K562 (cell line): ENCODE measurements at regions not wholly inside any gene's neighbourhood (a gene's known extent, or its start where the extent isn't known, plus 50 kb on each side); places are given as distances from the start of the nearest gene placed in this dataset.

ENCODE experiments used
- ATAC-seq: fragments of 200-7000 bp; cut with Tn5 transposase; 3 replicates; pipeline ENCODE4 v1.9.1; 2020; ENCODE audit warnings: moderate library complexity
- BruUV-seq: library from RNA; stranded (reverse); fragments of 400-500 nt; replicated peaks from 2 replicates; lab custom pipeline; 2021; lab: Mats Ljungman, UMichigan
- CTCF ChIA-PET: fragments of 300-600 bp; formaldehyde crosslinking; extraction: SDS; loops from one replicate; lab custom pipeline; 2021; ENCODE audit warnings: low intra/inter-chr PET ratio; lab: Yijun Ruan, JAX
- POLR2A ChIA-PET: fragments of 300-600, 350-650 bp; sonication (Branson Sonifier 250); formaldehyde crosslinking; extraction: SDS; loops from one replicate; lab custom pipeline; 2021; ENCODE audit warnings: antibody characterized with exemption, inconsistent platforms; lab: Yijun Ruan, JAX
- DNase-seq, 4 experiments: peaks; one replicate each; pipeline versions ENCODE4 v3.0.0 to v3.0.0-alpha.2; 2011 to 2018; ENCODE audit warnings: low spot score in 3 of 4, mixed read lengths in 3 of 4; ENCODE audit errors: extremely low read depth in 1 of 4
- FAIRE-seq: peaks from 2 replicates; lab custom pipeline; 2011; peaks lifted over from hg19 to GRCh38; lab: Jason Lieb, UNC
- H2AFZ ChIP-seq: 2 replicates; pipeline ENCODE4 v1.6.0; 2011; ENCODE audit warnings: low read depth, low read length, control low read depth, inconsistent platforms
- H3K27ac ChIP-seq: fragments of 200-600 bp; 3 replicates; pipeline ENCODE4 v1.8.0; 2011; ENCODE audit warnings: low read depth, mild to moderate bottlenecking, control low read depth, inconsistent platforms, low read length, moderate library complexity, mixed read lengths; ENCODE audit errors: extremely low read depth
- H3K27me3 ChIP-seq, 2 experiments: fragments of 300-600 bp in 1 of 2; 2 replicates in 1 of 2; 3 replicates in 1 of 2; pipeline versions ENCODE4 v1.6.0 to v1.8.0; 2011; ENCODE audit warnings: inconsistent platforms in 2 of 2, low read length in 2 of 2, mild to moderate bottlenecking in 1 of 2, mixed read lengths in 1 of 2, moderate library complexity in 1 of 2; ENCODE audit not compliant: control insufficient read depth in 2 of 2, insufficient read depth in 2 of 2
- H3K36me3 ChIP-seq: fragments of 300-600 bp; 3 replicates; pipeline ENCODE4 v1.8.0; 2011; ENCODE audit warnings: mild to moderate bottlenecking, low read length, inconsistent platforms; ENCODE audit not compliant: control insufficient read depth, insufficient read depth
- H3K4me1 ChIP-seq, 2 experiments: fragments of 200-600 bp in 1 of 2; replicated peaks in 1 of 2; 2 replicates in 1 of 2; 3 replicates in 1 of 2; pipeline versions ENCODE4 v1.5.1 to v1.8.0; 2011; ENCODE audit warnings: inconsistent platforms in 2 of 2, low read length in 2 of 2, mild to moderate bottlenecking in 1 of 2, mixed read lengths in 1 of 2, moderate library complexity in 1 of 2; ENCODE audit not compliant: control insufficient read depth in 2 of 2, insufficient read depth in 2 of 2
- H3K4me2 ChIP-seq: 2 replicates; pipeline ENCODE4 v1.6.1; 2011; ENCODE audit warnings: low read length, control low read depth, inconsistent platforms, mixed read lengths; ENCODE audit not compliant: insufficient read depth
- H3K4me3 ChIP-seq: fragments of 200-600 bp; sonication (generic), shearing (Covaris generic); 2 replicates; pipeline ENCODE4 v1.5.1; 2016; ENCODE audit warnings: control low read depth, inconsistent platforms
- H3K79me2 ChIP-seq: fragments of 200-600 bp; 3 replicates; pipeline ENCODE4 v1.8.0; 2011; ENCODE audit warnings: low read length, inconsistent platforms; ENCODE audit not compliant: control insufficient read depth, insufficient read depth
- H3K9ac ChIP-seq, 2 experiments: 2 replicates each; pipeline versions ENCODE4 v1.6.0 to v1.6.1; 2011; ENCODE audit warnings: low read depth in 2 of 2, low read length in 2 of 2, control low read depth in 1 of 2, inconsistent platforms in 1 of 2, mild to moderate bottlenecking in 1 of 2, mixed read lengths in 1 of 2; ENCODE audit not compliant: insufficient read depth in 1 of 2
- H3K9me1 ChIP-seq: one replicate; pipeline ENCODE4 v1.6.0; 2011; ENCODE audit warnings: inconsistent platforms, mild to moderate bottlenecking, low read length, moderate library complexity; ENCODE audit not compliant: control insufficient read depth, insufficient read depth
- H3K9me3 ChIP-seq: replicated peaks from 2 replicates; pipeline ENCODE4 v1.5.1; 2011; ENCODE audit warnings: low read depth, low read length, inconsistent platforms; ENCODE audit not compliant: control insufficient read depth, insufficient read depth
- H4K20me1 ChIP-seq: replicated peaks from 2 replicates; pipeline ENCODE4 v1.6.1; 2011; ENCODE audit warnings: low read length, inconsistent platforms, mixed read lengths; ENCODE audit not compliant: control insufficient read depth, insufficient read depth
- CBFA2T3 ChIP-seq: fragments of 450-650 bp; IDR thresholded peaks from 2 replicates; pipeline ENCODE4 v1.6.1; 2017
- ESRRA ChIP-seq: fragments of 450-650 bp; IDR thresholded peaks from 2 replicates; pipeline ENCODE4 v1.6.1; 2014; ENCODE audit warnings: low read depth, mild to moderate bottlenecking, moderate library complexity, borderline replicate concordance
- GABPA ChIP-seq: fragments of 200-800 bp; sonication (Bioruptor generic); conservative IDR thresholded peaks from 2 replicates; pipeline ENCODE4 v1.6.1; 2016; ENCODE audit warnings: low read depth, missing genetic modification characterization, missing compliant biosample characterization
- MEF2A ChIP-seq: IDR thresholded peaks from 2 replicates; pipeline ENCODE4 v1.6.1; 2011; ENCODE audit warnings: low read depth, mild to moderate bottlenecking, low read length, moderate library complexity; ENCODE audit not compliant: control insufficient read depth
- NFE2 ChIP-seq: IDR thresholded peaks from 2 replicates; pipeline ENCODE4 v1.6.1; 2014; ENCODE audit warnings: antibody characterized with exemption, low read depth
- SIRT6 ChIP-seq: IDR thresholded peaks from one replicate; pipeline ENCODE4 v1.6.1; 2012; ENCODE audit warnings: low read depth, mild to moderate bottlenecking, control low read depth, inconsistent platforms, low read length, moderate library complexity
- SMAD3 ChIP-seq: fragments of 450-650 bp; formaldehyde crosslinking; conservative IDR thresholded peaks from 2 replicates; pipeline ENCODE4 v1.4.0; 2020; ENCODE audit warnings: mild to moderate bottlenecking
- TCF7 ChIP-seq: sonication (generic); IDR thresholded peaks from 2 replicates; pipeline ENCODE4 v1.6.1; 2016; ENCODE audit warnings: antibody characterized with exemption, borderline replicate concordance
- TEAD2 ChIP-seq: fragments of 450-650 bp; IDR thresholded peaks from 2 replicates; pipeline ENCODE4 v1.6.1; 2016; ENCODE audit warnings: missing genetic modification characterization, control low read depth, missing compliant biosample characterization
- ZNF717 ChIP-seq: fragments of 250-450 bp; sonication (Bioruptor Pico); IDR thresholded peaks from 2 replicates; pipeline ENCODE4 v1.5.0; 2021
- WGBS: fragments of 100-300 bp; shearing (Covaris generic); methylation state at CpG from one replicate; pipeline ENCODE4 v1.1.6; 2016; ENCODE audit warnings: low coverage, mixed read lengths; ENCODE audit not compliant: insufficient coverage; ENCODE audit errors: missing lambda C conversion rate; 5-methylcytosine and 5-hydroxymethylcytosine counted together
- in situ Hi-C: fragments of 300-500 bp; cut with MboI; formaldehyde crosslinking; loops from 4 replicates; pipeline ENCODE4 v1.15.0; 2018; ENCODE audit warnings: inconsistent platforms, mixed read lengths
- intact Hi-C: fragments of 100-400 bp; cut with micrococcal nuclease; formaldehyde crosslinking; loops from 2 replicates; pipeline ENCODE4 v1.14.2; 2022
- TF ChIP-seq, protein P1 (sequence below): sonication (generic); formaldehyde crosslinking; IDR thresholded peaks from 2 replicates; pipeline ENCODE4 v1.8.1; 2023; ENCODE audit warnings: mild to moderate bottlenecking, missing genetic modification reagents
- TF ChIP-seq, protein P2 (sequence below): fragments of 250-450 bp; sonication (Bioruptor Pico); IDR thresholded peaks from 2 replicates; pipeline ENCODE4 v1.9.0; 2021; ENCODE audit warnings: mild to moderate bottlenecking, inconsistent platforms
- TF ChIP-seq, protein P3 (sequence below): IDR thresholded peaks from 3 replicates; pipeline ENCODE4 v1.6.1; 2011; ENCODE audit warnings: borderline replicate concordance, mild to moderate bottlenecking; ENCODE audit not compliant: insufficient read length, insufficient read depth
- TF ChIP-seq, protein P4 (sequence below): fragments of 250-450 bp; sonication (Bioruptor Pico); IDR thresholded peaks from 2 replicates; pipeline ENCODE4 v1.5.0; 2021; ENCODE audit warnings: mild to moderate bottlenecking, borderline replicate concordance

DNA sequence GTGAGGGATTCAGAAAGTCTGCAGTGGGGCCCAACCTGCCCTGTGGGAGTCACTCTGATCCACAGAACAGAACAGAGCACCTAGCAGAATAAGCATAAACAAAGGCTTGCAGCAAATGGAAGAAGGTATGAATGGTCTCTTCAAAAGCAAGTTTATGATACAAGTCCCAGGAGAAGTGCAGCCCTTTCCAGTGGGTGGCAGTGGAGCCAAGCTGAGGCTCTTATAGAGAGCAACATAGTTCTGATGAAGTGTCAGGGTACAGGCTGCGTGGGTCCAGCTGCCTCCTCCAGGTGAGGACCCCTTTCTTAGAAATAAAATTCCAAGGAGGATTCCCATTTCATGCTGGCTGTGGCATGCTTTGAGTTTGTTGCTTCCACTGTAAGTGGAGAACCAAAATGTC, 88.8 kb upstream of the PAK3 start:
- no peaks in the 10 kb centered on the region for H3K9me1 ChIP-seq
- ChIA-PET CTCF (no interaction called here), POLR2A (no interaction called here)
- no peak overlapping the region for H3K27ac ChIP-seq
- no TSS peak for BruUV-seq
- no peak for ATAC-seq
- no peaks in the 10 kb centered on the region for H3K36me3 ChIP-seq
- no peaks in the 10 kb centered on the region for H3K27me3 ChIP-seq
- in situ Hi-C loops (no loop called here), intact Hi-C loops (no loop called here)
- no peak for DNase-seq
- H3K9me3 ChIP-seq: no peaks in the 10 kb centered on the region
- no peak for FAIRE-seq
- H4K20me1 ChIP-seq: no peaks in the 10 kb centered on the region
- no peaks in the 10 kb centered on the region for H3K4me1 ChIP-seq
- no peak overlapping the region for H2AFZ ChIP-seq
- H3K9ac ChIP-seq: no peak overlapping the region
- H3K79me2 ChIP-seq: no peaks in the 10 kb centered on the region
- H3K4me3 ChIP-seq: no peak overlapping the region
- H3K4me2 ChIP-seq: no peak overlapping the region
- 0% methylated on average over 1 of the region's 1 CpG for WGBS
- TF ChIP-seq CBFA2T3 (no peak), ZNF717 (no peak), GABPA (tag) (no peak), NFE2 (no peak), TEAD2 (tag) (no peak), MEF2A (no peak), SMAD3 (CRISPR knock-in tag) (no peak), ESRRA (no peak), SIRT6 (no peak), TCF7 (no peak)
- TF ChIP-seq, protein P1, sequence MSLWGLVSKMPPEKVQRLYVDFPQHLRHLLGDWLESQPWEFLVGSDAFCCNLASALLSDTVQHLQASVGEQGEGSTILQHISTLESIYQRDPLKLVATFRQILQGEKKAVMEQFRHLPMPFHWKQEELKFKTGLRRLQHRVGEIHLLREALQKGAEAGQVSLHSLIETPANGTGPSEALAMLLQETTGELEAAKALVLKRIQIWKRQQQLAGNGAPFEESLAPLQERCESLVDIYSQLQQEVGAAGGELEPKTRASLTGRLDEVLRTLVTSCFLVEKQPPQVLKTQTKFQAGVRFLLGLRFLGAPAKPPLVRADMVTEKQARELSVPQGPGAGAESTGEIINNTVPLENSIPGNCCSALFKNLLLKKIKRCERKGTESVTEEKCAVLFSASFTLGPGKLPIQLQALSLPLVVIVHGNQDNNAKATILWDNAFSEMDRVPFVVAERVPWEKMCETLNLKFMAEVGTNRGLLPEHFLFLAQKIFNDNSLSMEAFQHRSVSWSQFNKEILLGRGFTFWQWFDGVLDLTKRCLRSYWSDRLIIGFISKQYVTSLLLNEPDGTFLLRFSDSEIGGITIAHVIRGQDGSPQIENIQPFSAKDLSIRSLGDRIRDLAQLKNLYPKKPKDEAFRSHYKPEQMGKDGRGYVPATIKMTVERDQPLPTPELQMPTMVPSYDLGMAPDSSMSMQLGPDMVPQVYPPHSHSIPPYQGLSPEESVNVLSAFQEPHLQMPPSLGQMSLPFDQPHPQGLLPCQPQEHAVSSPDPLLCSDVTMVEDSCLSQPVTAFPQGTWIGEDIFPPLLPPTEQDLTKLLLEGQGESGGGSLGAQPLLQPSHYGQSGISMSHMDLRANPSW: no peak
- TF ChIP-seq, protein P2, sequence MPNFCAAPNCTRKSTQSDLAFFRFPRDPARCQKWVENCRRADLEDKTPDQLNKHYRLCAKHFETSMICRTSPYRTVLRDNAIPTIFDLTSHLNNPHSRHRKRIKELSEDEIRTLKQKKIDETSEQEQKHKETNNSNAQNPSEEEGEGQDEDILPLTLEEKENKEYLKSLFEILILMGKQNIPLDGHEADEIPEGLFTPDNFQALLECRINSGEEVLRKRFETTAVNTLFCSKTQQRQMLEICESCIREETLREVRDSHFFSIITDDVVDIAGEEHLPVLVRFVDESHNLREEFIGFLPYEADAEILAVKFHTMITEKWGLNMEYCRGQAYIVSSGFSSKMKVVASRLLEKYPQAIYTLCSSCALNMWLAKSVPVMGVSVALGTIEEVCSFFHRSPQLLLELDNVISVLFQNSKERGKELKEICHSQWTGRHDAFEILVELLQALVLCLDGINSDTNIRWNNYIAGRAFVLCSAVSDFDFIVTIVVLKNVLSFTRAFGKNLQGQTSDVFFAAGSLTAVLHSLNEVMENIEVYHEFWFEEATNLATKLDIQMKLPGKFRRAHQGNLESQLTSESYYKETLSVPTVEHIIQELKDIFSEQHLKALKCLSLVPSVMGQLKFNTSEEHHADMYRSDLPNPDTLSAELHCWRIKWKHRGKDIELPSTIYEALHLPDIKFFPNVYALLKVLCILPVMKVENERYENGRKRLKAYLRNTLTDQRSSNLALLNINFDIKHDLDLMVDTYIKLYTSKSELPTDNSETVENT (CRISPR knock-in tag): no peak
- TF ChIP-seq, protein P3, sequence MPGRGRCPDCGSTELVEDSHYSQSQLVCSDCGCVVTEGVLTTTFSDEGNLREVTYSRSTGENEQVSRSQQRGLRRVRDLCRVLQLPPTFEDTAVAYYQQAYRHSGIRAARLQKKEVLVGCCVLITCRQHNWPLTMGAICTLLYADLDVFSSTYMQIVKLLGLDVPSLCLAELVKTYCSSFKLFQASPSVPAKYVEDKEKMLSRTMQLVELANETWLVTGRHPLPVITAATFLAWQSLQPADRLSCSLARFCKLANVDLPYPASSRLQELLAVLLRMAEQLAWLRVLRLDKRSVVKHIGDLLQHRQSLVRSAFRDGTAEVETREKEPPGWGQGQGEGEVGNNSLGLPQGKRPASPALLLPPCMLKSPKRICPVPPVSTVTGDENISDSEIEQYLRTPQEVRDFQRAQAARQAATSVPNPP: no peak
- TF ChIP-seq, protein P4, sequence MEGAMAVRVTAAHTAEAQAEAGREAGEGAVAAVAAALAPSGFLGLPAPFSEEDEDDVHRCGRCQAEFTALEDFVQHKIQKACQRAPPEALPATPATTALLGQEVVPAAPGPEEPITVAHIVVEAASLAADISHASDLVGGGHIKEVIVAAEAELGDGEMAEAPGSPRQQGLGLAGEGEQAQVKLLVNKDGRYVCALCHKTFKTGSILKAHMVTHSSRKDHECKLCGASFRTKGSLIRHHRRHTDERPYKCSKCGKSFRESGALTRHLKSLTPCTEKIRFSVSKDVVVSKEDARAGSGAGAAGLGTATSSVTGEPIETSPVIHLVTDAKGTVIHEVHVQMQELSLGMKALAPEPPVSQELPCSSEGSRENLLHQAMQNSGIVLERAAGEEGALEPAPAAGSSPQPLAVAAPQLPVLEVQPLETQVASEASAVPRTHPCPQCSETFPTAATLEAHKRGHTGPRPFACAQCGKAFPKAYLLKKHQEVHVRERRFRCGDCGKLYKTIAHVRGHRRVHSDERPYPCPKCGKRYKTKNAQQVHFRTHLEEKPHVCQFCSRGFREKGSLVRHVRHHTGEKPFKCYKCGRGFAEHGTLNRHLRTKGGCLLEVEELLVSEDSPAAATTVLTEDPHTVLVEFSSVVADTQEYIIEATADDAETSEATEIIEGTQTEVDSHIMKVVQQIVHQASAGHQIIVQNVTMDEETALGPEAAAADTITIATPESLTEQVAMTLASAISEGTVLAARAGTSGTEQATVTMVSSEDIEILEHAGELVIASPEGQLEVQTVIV (CRISPR knock-in tag): no peak
